ENCODE measurements at regions not wholly inside any gene's neighbourhood (a gene's known extent, or its start where the extent isn't known, plus 50 kb on each side); places are given as distances from the start of the nearest gene placed in this dataset.

DNA sequence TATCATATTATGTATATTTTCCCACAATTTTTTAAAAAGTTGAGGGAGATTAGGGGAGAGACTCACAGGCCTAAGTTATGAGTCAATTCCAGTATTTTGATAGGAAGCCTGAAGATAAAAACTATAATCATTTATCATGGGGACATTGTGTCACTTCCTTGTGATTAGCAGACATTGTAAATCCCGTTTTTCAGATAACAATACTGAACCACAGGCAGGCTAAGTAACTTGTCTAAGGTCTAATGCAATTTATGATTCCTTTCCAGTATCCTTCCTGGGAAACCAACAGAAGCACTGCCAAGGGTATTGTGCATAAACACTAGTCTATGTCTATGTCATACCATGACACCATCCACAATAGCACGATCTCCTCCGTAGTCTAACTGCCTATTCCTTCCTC is 235.2 kb upstream of the PIK3C3 start:
- 55 to 67% methylated on average over 3 of the region's 3 CpGs for WGBS, 2 donors
- TF ChIP-seq POLR2A (IDR thresholded peaks at IDR 0.05), result no peak
- no peak for TF ChIP-seq EP300 (IDR thresholded peaks at IDR 0.05)
- TF ChIP-seq, protein P1, sequence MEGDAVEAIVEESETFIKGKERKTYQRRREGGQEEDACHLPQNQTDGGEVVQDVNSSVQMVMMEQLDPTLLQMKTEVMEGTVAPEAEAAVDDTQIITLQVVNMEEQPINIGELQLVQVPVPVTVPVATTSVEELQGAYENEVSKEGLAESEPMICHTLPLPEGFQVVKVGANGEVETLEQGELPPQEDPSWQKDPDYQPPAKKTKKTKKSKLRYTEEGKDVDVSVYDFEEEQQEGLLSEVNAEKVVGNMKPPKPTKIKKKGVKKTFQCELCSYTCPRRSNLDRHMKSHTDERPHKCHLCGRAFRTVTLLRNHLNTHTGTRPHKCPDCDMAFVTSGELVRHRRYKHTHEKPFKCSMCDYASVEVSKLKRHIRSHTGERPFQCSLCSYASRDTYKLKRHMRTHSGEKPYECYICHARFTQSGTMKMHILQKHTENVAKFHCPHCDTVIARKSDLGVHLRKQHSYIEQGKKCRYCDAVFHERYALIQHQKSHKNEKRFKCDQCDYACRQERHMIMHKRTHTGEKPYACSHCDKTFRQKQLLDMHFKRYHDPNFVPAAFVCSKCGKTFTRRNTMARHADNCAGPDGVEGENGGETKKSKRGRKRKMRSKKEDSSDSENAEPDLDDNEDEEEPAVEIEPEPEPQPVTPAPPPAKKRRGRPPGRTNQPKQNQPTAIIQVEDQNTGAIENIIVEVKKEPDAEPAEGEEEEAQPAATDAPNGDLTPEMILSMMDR (IDR thresholded peaks at IDR 0.05), result no peak
- no peak for TF ChIP-seq POLR2AphosphoS5 (IDR thresholded peaks at IDR 0.05)
- Histone ChIP-seq H3K9me3 (no peaks in the 10 kb centered on the region), H3K36me3 (no peaks in the 10 kb centered on the region), H3K4me3 (no peak overlapping the region), H3K4me1 (no peaks in the 10 kb centered on the region), H3K27me3 (no peaks in the 10 kb centered on the region), H3K27ac (no peak overlapping the region)
- ATAC-seq (ENCODE audit: low FRiP score in 2 of 2) (no peak), DNase-seq (no peak)

DNA sequence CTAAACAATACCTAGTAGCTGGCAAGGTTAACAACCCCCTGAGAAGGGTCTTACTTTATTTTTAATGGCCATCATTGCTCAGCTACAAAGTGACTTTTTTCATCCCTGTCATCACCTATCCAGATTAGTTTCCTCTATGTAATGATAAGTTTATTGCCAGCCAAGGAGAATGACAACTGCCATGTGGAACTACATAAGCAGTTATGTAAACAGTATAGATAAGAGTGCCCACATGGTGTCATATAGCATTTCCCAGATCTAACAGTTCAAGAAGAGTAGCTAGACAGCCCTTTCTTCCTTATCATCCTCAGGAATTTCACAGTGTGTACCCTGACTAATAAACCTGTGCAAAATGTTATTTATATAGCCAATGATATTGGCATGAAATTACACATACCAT is 240.2 kb upstream of the PIK3C3 start:
- Histone ChIP-seq H3K9me3 (no peaks in the 10 kb centered on the region), H3K4me1 (no peaks in the 10 kb centered on the region), H3K27me3 (no peaks in the 10 kb centered on the region), H3K36me3 (no peaks in the 10 kb centered on the region), H3K4me3 (no peak overlapping the region), H3K27ac (no peak overlapping the region)
- DNase-seq (no peak), ATAC-seq (ENCODE audit: low FRiP score in 2 of 2) (no peak)
- no peak for TF ChIP-seq EP300 (IDR thresholded peaks at IDR 0.05)
- TF ChIP-seq, protein P1 (IDR thresholded peaks at IDR 0.05), result no peak

DNA sequence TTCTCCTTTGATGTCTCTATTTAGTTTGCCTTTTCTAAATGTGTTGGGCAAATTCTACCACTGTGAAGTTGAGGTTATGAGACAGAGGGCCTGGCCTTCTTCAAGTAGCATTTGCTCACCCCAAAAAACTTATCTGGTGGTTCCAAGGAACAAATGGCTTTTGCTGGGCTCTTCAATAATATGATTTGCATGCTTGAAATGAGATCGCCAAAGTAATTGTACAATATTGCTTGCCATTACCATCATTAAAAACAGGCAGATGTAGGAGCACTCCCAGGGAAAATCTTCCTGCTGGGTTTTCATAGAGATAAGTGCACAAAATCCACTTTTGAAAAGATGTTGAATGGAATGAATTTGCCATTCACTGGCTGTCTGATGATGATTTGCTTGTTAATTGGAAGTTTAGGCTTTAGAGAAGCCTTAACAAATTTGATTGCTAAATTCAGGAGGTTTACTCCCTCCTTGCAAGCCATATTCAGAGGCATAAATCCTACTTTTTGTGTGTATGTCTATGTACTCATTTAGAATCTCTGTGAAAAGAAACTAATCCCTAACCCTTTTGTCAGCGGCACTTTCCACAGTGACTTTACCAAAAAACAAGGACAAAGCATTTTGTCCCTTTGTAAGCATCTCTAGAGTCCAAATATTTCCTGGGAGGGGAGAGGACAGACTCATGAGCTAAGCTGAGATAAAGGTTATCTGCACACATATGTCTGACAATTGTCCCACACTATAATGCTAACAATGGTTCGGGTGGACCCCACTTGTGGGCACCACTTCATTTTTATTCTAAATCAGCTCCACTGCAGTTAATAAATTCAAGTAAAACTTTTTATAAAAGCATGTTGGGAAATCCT is 240.8 kb upstream of the PIK3C3 start:
- 75 to 78% methylated on average over 3 of the region's 3 CpGs for WGBS, 2 donors
- no peaks in the 10 kb centered on the region for H3K27me3 ChIP-seq
- H3K9me3 ChIP-seq, result no peaks in the 10 kb centered on the region
- no peak overlapping the region for H3K4me3 ChIP-seq
- H3K27ac ChIP-seq, result no peak overlapping the region
- DNase-seq (no peak), ATAC-seq (ENCODE audit: low FRiP score in 2 of 2) (no peak)
- no peak for TF ChIP-seq POLR2AphosphoS5 (IDR thresholded peaks at IDR 0.05)
- TF ChIP-seq, protein P1 (IDR thresholded peaks at IDR 0.05), result no peak
- no peak for TF ChIP-seq EP300 (IDR thresholded peaks at IDR 0.05)
- TF ChIP-seq POLR2A (IDR thresholded peaks at IDR 0.05), result no peak
- H3K4me1 ChIP-seq, result no peaks in the 10 kb centered on the region
- H3K36me3 ChIP-seq, result no peaks in the 10 kb centered on the region

DNA sequence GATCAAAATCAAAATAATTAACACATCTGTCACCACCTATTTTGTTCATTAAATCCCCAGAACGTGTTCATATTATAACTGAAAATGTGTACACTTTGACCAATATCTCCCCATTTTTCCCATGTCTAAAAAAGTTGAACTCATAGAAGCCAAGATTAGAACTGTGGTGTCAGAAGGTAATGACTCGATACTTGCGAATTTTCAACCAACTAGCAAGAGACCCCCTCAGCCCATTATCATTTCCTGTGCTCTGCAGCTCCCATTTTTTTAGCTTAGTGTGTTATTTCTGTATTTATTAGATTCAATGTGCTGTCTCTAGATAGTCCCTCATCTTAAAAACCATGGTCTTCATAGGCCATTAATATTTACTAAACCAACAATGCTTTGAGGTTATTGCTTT is 248.7 kb upstream of the PIK3C3 start:
- H3K9me3 ChIP-seq, result no peaks in the 10 kb centered on the region
- no peak overlapping the region for H3K27ac ChIP-seq
- DNase-seq, result no peak
- no peaks in the 10 kb centered on the region for H3K36me3 ChIP-seq
- no peak overlapping the region for H3K4me3 ChIP-seq
- 77 to 83% methylated on average over 3 of the region's 3 CpGs for WGBS, 2 donors
- no peak for TF ChIP-seq POLR2A (IDR thresholded peaks at IDR 0.05)
- TF ChIP-seq, protein P1 (IDR thresholded peaks at IDR 0.05), result no peak
- TF ChIP-seq POLR2AphosphoS5 (IDR thresholded peaks at IDR 0.05), result no peak
- TF ChIP-seq EP300 (IDR thresholded peaks at IDR 0.05), result no peak
- H3K4me1 ChIP-seq, result no peaks in the 10 kb centered on the region
- no peaks in the 10 kb centered on the region for H3K27me3 ChIP-seq
- no peak for ATAC-seq (ENCODE audit: low FRiP score in 2 of 2)
